MM.1S (cell line): ENCODE measurements at regions not wholly inside any gene's neighbourhood (a gene's known extent, or its start where the extent isn't known, plus 50 kb on each side); places are given as distances from the start of the nearest gene placed in this dataset.

Experiments
- DNase-seq: peaks from one replicate; pipeline ENCODE4 v3.0.0-alpha.2; 2015
- H2AFZ ChIP-seq: fragments of 300-600 bp; sonication (generic); 2 replicates; pipeline ENCODE4 v1.6.0; 2016; ENCODE audit warnings: antibody characterized with exemption, low read length
- H3F3A ChIP-seq: fragments of 300-600 bp; sonication (generic); 2 replicates; pipeline ENCODE4 v1.6.1; 2016; ENCODE audit warnings: mild to moderate bottlenecking, antibody characterized with exemption, low read length, moderate library complexity, mixed read lengths; ENCODE audit not compliant: insufficient read depth
- H3K27ac ChIP-seq: fragments of 300-600 bp; sonication (generic); 2 replicates; pipeline ENCODE4 v1.5.1; 2016; ENCODE audit warnings: mild to moderate bottlenecking, low read length
- H3K27me3 ChIP-seq: fragments of 300-600 bp; sonication (generic); replicated peaks from 2 replicates; pipeline ENCODE4 v1.6.0; 2016; ENCODE audit warnings: low read length; ENCODE audit not compliant: insufficient read depth
- H3K36me3 ChIP-seq: fragments of 300-600 bp; sonication (generic); replicated peaks from 2 replicates; pipeline ENCODE4 v1.6.1; 2016; ENCODE audit warnings: mild to moderate bottlenecking, low read length, mixed read lengths; ENCODE audit not compliant: insufficient read depth
- H3K4me1 ChIP-seq: fragments of 300-600 bp; sonication (generic); 2 replicates; pipeline ENCODE4 v1.6.1; 2016; ENCODE audit warnings: low read length, mixed read lengths
- H3K4me2 ChIP-seq: fragments of 300-600 bp; sonication (generic); 2 replicates; pipeline ENCODE4 v1.6.0; 2016; ENCODE audit warnings: low read depth, low read length
- H3K4me3 ChIP-seq: fragments of 300-600 bp; sonication (generic); 2 replicates; pipeline ENCODE4 v1.5.1; 2016; ENCODE audit warnings: low read length, mixed read lengths
- H3K79me2 ChIP-seq: fragments of 300-600 bp; sonication (generic); 2 replicates; pipeline ENCODE4 v1.6.1; 2016; ENCODE audit warnings: mixed run types, low read length, mixed read lengths
- H3K9ac ChIP-seq: fragments of 300-600 bp; sonication (generic); 2 replicates; pipeline ENCODE4 v1.6.1; 2016; ENCODE audit warnings: low read length, mixed read lengths
- H3K9me2 ChIP-seq: fragments of 300-600 bp; sonication (generic); replicated peaks from 2 replicates; pipeline ENCODE4 v1.6.1; 2016; ENCODE audit warnings: mild to moderate bottlenecking, low read length, mixed read lengths; ENCODE audit not compliant: insufficient read depth
- H3K9me3 ChIP-seq: fragments of 300-600 bp; sonication (generic); replicated peaks from 2 replicates; pipeline ENCODE4 v1.6.1; 2016; ENCODE audit warnings: mild to moderate bottlenecking, low read length, mixed read lengths; ENCODE audit not compliant: insufficient read depth
- H4K20me1 ChIP-seq: fragments of 300-600 bp; sonication (generic); 2 replicates; pipeline ENCODE4 v1.6.1; 2016; ENCODE audit warnings: mild to moderate bottlenecking, low read length, moderate library complexity, mixed read lengths; ENCODE audit not compliant: insufficient read depth
- CTCF ChIP-seq: fragments of 300-600 bp; sonication (generic); IDR thresholded peaks from 2 replicates; pipeline ENCODE4 v1.5.1; 2016; ENCODE audit warnings: antibody characterized with exemption, low read length, mixed read lengths
- EZH2 ChIP-seq: fragments of 300-600 bp; sonication (generic); optimal IDR thresholded peaks from 2 replicates; pipeline ENCODE3; 2017; ENCODE audit warnings: low read depth, mild to moderate bottlenecking, antibody characterized with exemption, low read length, mixed read lengths
- EZH2phosphoT487 ChIP-seq: fragments of 300-600 bp; sonication (generic); IDR thresholded peaks from 2 replicates; pipeline ENCODE4 v1.6.1; 2018; ENCODE audit warnings: antibody characterized with exemption, low read length

- TF ChIP-seq EZH2phosphoT487 (no peak), EZH2 (no peak), CTCF (no peak)
- H2AFZ ChIP-seq: no peak overlapping the region
Observed at GRCh38 chr1:70805641-70806040, 242.0 kb downstream of the PTGER3 start.

GRCh38 chr1:70807088-70807664, 240.4 kb downstream of the PTGER3 start:
- Histone ChIP-seq H3F3A (no peaks in the 10 kb centered on the region), H3K27me3 (no peaks in the 10 kb centered on the region), H4K20me1 (no peaks in the 10 kb centered on the region), H3K79me2 (no peaks in the 10 kb centered on the region), H3K36me3 (no peaks in the 10 kb centered on the region), H3K27ac (no peak overlapping the region), H2AFZ (no peak overlapping the region), H3K4me3 (no peak overlapping the region), H3K9me3 (no peaks in the 10 kb centered on the region), H3K9me2 (no peaks in the 10 kb centered on the region), H3K4me2 (no peak overlapping the region), H3K4me1 (no peaks in the 10 kb centered on the region), H3K9ac (no peak overlapping the region)
- DNase-seq: no peak
- no peak for TF ChIP-seq CTCF
- no peak for TF ChIP-seq EZH2
- TF ChIP-seq EZH2phosphoT487: no peak

More at GRCh38 chr1:70805641-70806040, 242.0 kb downstream of the PTGER3 start:
- no peak overlapping the region for H3K9ac ChIP-seq
- no peak for DNase-seq
- no peaks in the 10 kb centered on the region for H3K9me2 ChIP-seq
- H3K36me3 ChIP-seq: no peaks in the 10 kb centered on the region
- no peak overlapping the region for H3K27ac ChIP-seq
- no peaks in the 10 kb centered on the region for H3K9me3 ChIP-seq
- H3K4me2 ChIP-seq: no peak overlapping the region
- H3F3A ChIP-seq: no peaks in the 10 kb centered on the region
- no peaks in the 10 kb centered on the region for H3K4me1 ChIP-seq
- H3K27me3 ChIP-seq: no peaks in the 10 kb centered on the region
- no peaks in the 10 kb centered on the region for H3K79me2 ChIP-seq
- H3K4me3 ChIP-seq: no peak overlapping the region
- no peaks in the 10 kb centered on the region for H4K20me1 ChIP-seq

GRCh38 chr1:70809069-70809468, 238.5 kb downstream of the PTGER3 start:
- H3K4me1 ChIP-seq: no peaks in the 10 kb centered on the region

More at GRCh38 chr1:70809069-70809468, 238.5 kb downstream of the PTGER3 start:
- no peaks in the 10 kb centered on the region for H3F3A ChIP-seq
- H3K36me3 ChIP-seq: no peaks in the 10 kb centered on the region
- no peak overlapping the region for H3K9ac ChIP-seq
- H3K9me3 ChIP-seq: no peaks in the 10 kb centered on the region
- H3K27me3 ChIP-seq: no peaks in the 10 kb centered on the region
- no peak overlapping the region for H2AFZ ChIP-seq
- H3K79me2 ChIP-seq: no peaks in the 10 kb centered on the region
- no peak overlapping the region for H3K4me3 ChIP-seq
- H4K20me1 ChIP-seq: no peaks in the 10 kb centered on the region
- H3K27ac ChIP-seq: no peak overlapping the region
- no peak overlapping the region for H3K4me2 ChIP-seq
- DNase-seq: no peak
- no peak for TF ChIP-seq CTCF
- no peak for TF ChIP-seq EZH2
- TF ChIP-seq EZH2phosphoT487: no peak
- H3K9me2 ChIP-seq: no peaks in the 10 kb centered on the region
